GM18861 (cell line): ENCODE measurements at regions not wholly inside any gene's neighbourhood (a gene's known extent, or its start where the extent isn't known, plus 50 kb on each side); places are given as distances from the start of the nearest gene placed in this dataset.

Experiments used
- ATAC-seq: cut with Tn5 transposase; IDR thresholded peaks from one replicate; pipeline ENCODE4 v1.9.1; 2021; ENCODE audit not compliant: unreplicated experiment

DNA sequence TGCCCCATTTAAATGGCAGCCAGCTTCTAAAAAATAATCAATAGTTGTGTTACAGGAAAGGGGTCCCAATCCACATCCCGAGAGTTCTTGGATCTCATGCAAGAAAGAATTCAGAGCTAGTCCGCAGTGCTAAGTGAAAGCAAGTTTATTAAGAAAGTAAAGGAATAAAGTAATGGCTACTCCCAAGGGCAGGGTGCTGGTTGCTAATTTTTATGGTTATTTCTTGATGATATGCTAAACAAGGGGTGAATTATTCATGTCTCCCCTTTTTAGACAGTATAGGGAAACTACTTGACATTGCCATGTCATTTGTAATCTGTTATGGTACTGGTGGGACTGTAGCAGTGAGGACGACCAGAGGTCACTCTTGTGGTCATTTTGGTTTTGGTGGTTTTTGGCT is 591.3 kb downstream of the LRFN5 start:
- ATAC-seq: no peak

DNA sequence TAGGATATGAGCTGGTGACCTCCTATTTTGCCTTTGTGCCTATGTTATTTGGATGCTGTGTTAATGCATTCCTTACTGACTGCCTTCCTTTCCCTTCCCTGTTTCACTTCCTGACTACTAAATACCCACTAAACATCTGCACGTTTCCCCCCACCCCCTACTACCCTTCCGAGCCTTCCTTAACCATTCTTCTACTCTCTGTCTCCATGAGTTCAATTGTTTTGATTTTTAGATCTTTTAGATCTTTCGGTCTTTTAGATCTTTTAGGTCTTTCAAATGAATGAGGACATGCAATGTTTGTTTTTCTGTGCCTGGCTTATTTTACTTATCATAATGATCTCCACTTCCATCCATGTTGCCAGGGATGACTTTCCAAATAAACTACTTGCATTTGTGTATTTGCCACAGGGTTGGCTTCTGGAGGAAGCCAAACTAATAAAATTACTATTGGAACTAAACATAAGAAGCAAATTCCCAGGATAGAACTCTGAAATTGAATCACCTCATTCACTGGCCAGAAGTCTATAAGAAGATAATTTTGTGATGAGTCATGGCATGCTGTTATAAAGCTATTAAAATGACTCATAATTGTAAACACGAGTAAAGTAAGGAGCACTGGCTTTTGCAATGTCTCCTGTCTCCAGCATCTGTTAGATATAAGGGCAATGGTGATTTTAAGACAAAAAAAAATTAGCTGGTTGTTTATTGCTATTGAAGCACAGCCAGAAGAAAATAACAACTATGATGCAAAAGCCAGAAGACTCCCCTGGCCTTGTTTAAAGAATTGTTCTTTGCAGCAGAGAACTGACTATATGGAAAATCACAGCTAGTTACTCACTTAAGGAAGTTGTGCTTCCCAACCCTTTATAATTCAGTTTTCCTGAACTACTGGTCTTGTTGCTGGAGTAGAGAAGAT is 586.3 kb downstream of the LRFN5 start:
- no peak for ATAC-seq

- no peak for ATAC-seq
These were observed 584.1 kb downstream of the LRFN5 start for GRCh38 chr14:42190744-42191143.

GRCh38 chr14:42187846-42188245 is 581.2 kb downstream of the LRFN5 start:
- no peak for ATAC-seq

- no peak for ATAC-seq
These were observed 579.0 kb downstream of the LRFN5 start for GRCh38 chr14:42185718-42186117.

DNA sequence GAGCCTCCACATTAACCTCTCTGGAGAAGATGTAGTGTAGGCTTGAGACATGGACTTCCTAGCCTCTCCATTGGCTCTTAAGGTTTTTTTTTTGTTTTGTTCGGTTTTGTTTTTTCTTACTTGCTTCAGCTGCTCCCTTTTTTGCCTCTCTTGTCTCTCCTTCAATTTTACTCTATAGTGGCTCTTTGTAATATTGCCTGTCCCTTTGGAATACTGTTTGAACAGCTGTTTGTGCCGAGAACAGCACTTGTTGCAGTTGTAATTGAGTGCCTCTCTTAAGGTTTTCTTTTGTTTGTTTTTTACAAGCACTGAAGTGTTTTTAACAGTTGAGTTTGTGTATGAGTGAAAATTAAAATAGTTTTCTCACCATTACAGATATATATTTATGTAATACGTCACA is 567.7 kb downstream of the LRFN5 start:
- ATAC-seq: no peak

- no peak for ATAC-seq
These were observed 566.5 kb downstream of the LRFN5 start for GRCh38 chr14:42173206-42173605.

DNA sequence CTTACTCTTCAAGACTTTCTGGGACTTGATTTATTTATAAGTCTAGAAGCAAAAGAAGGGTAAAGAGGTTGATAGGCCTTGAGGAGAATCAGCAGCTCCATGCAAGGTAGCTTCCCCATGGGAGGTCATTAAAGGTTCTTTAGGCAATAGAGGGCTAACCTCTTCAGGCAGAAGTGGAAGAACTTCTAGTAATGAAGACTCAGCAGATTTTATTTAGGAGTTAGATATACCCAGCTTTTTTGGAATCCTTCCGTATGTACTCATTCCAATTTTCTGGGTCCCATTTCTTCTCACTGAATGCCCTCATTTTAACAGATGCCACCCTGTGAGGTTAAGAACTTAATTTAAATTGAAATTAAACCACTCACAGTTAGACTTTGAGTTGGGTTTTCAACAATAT is 565.6 kb downstream of the LRFN5 start:
- ATAC-seq: no peak

GRCh38 chr14:42163136-42163535 is 556.5 kb downstream of the LRFN5 start:
- ATAC-seq: no peak

DNA sequence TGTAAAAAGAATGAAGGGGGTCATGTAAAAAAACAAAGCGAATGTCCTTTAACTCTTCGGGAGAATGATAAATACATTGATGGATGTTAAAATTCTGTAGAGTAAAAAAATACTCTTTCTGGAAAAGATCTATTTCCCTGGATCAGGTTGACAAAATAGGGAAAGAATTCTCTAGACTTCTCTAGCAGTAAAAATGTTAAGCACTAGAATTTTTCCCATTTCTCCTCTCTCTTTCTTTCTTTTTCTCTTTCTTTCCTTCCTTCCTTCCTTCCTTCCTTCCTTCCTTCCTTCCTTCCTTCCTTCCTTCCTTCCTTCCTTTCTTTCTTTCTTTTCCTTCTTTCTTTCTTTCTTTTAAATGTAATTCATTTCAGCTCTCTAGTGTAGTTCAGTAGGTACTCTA is 552.5 kb downstream of the LRFN5 start:
- no peak for ATAC-seq

GRCh38 chr14:42149609-42150261 is 543.1 kb downstream of the LRFN5 start:
- ATAC-seq: no peak

DNA sequence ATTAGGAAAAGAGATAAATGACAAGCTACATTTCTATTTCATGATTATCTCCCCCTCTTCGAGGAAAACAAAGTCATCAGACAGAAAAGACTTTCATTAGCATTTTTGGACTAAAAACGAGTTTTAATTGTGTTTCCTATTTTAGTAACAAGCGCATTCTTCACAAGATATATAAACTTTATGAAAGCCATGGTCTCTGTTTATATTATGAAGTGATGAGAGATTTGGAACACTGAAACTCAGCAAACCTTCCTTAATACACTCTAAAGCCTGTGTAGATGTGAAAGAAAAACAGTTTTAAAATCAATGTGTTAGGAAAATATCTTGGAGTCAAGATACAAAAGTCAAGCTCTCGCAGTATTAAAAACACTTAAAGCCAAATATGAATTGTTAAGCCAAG is 539.1 kb downstream of the LRFN5 start:
- ATAC-seq: no peak

- ATAC-seq: no peak
These were observed 536.4 kb downstream of the LRFN5 start for GRCh38 chr14:42143114-42143513.

DNA sequence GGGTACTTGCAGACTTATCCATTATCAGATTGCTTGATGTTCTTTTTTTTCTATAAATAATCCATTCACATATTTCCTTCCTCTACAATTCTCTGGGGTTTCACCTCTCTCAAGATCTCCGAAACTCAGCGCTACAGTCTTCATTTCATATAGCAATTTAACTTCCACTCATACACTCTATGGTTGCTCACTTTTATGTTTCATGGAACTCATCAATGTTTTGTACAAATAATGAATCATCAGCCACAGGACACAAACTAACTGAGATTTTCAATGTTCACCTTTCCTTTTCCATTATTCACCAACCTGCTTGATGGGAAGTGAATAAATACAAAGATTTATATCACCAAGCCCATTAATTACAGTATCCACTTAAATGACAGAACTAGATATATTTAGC is 534.7 kb downstream of the LRFN5 start:
- ATAC-seq: no peak

- no peak for ATAC-seq
These were observed 534.2 kb downstream of the LRFN5 start for GRCh38 chr14:42140831-42141279.

GRCh38 chr14:42140001-42140400 is 533.3 kb downstream of the LRFN5 start:
- ATAC-seq: no peak

GRCh38 chr14:42138406-42138805 is 531.7 kb downstream of the LRFN5 start:
- no peak for ATAC-seq

DNA sequence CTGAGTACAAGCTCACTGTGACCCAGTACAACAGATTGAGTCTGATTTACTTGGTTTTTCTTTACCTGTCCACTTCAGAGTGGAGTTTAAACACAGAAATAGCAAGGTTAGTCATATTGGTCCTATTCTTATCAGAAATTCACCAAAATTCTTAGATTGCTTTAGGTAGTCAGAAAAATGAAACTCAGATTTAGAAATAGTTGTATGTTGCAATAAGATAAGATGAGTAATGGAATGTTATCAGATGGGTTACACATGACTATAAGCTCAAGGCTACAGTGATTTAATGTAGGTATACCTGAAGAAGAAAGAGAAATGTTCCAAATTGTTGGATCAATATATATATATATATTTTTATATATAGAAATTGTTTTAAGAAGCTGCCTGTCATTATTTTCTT is 524.1 kb downstream of the LRFN5 start:
- no peak for ATAC-seq

- ATAC-seq: no peak
These were observed 516.9 kb downstream of the LRFN5 start for GRCh38 chr14:42123526-42123925.

DNA sequence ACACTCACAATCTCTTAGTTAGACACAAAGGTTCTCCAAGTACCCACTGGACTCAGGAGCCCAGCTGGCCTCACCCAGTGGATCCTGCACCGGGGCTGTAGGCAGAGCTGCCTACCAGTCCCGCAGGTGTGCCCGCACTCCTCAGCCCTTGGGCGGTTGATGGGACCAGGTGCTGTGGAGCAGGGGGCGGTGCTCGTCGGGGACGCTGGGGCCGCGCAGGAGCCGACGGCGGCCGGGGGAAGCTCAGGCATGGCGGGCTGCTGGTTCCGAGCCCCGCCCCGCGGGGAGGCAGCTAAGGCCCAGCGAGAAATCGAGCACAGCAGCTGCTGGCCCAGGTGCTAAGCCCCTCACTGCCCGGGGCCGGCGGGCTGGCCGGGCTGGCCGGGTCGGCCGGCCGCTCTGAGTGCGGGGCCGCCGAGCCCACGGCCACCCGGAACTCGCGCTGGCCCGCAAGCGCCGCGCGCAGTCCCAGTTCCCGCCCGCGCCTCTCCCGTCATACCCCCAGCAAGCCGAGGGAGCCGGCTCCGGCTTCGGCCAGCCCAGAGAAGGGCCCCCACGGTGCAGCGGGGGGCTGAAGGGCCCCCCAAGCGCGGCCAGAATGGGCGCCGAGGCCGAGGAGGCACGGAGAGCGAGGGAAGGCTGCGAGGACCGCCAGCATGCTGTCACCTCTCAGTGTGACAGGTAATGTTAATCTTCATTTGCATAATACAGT is 506.8 kb downstream of the LRFN5 start:
- ATAC-seq: no peak

GRCh38 chr14:42112108-42112507 is 505.4 kb downstream of the LRFN5 start:
- no peak for ATAC-seq

DNA sequence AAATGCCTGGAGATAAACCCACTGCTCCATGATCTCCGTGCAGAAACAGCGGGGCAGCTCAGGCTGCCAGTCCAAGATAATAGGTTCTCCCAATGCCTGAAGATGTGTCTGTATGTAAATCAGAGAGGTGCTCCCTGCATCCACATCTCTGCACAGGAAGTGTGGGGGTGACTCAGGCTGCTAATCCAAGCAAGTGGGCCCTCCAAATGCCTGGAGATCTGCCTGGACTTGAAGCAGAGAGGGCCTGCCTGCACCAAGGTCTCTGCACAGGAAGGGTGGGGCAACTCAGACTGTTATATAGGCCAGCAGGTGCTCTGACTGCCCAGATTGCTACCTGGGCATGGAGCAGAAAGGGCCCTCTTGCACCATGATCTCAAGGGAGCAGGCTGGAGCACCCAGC is 504.7 kb downstream of the LRFN5 start:
- ATAC-seq: no peak
